HG02763 (cell line): ENCODE measurements at regions not wholly inside any gene's neighbourhood (a gene's known extent, or its start where the extent isn't known, plus 50 kb on each side); places are given as distances from the start of the nearest gene placed in this dataset.

Experiments used
- ATAC-seq: cut with Tn5 transposase; IDR thresholded peaks from one replicate; pipeline ENCODE4 v1.9.1; 2021; ENCODE audit warnings: mild to moderate bottlenecking, moderate library complexity; ENCODE audit not compliant: unreplicated experiment

- ATAC-seq = no peak
Measured at GRCh38 chr14:85423889-85424288, 106.1 kb upstream of the FLRT2 start.

GRCh38 chr14:85425507-85425906 lies 104.4 kb upstream of the FLRT2 start:
- ATAC-seq = no peak

GRCh38 chr14:85426068-85426935 lies 103.6 kb upstream of the FLRT2 start:
- no peak for ATAC-seq

GRCh38 chr14:85428926-85429325 lies 101.0 kb upstream of the FLRT2 start:
- no peak for ATAC-seq

GRCh38 chr14:85437148-85437547 lies 92.8 kb upstream of the FLRT2 start:
- ATAC-seq = no peak

- ATAC-seq = no peak
Measured at GRCh38 chr14:85438001-85438400, 91.9 kb upstream of the FLRT2 start.

GRCh38 chr14:85438481-85438942 lies 91.4 kb upstream of the FLRT2 start:
- ATAC-seq = no peak

GRCh38 chr14:85439696-85440328 lies 90.1 kb upstream of the FLRT2 start:
- ATAC-seq = no peak

- ATAC-seq = no peak
Measured at GRCh38 chr14:85441909-85442643, 87.9 kb upstream of the FLRT2 start.

GRCh38 chr14:85442996-85443395 lies 86.9 kb upstream of the FLRT2 start:
- ATAC-seq = no peak

GRCh38 chr14:85444635-85445034 lies 85.3 kb upstream of the FLRT2 start:
- ATAC-seq = no peak

GRCh38 chr14:85445151-85445795 lies 84.7 kb upstream of the FLRT2 start:
- ATAC-seq = no peak

- no peak for ATAC-seq
Measured at GRCh38 chr14:85447883-85448282, 82.1 kb upstream of the FLRT2 start.

GRCh38 chr14:85451421-85451820 lies 78.5 kb upstream of the FLRT2 start:
- no peak for ATAC-seq

- ATAC-seq = no peak
Measured at GRCh38 chr14:85453401-85454225, 76.3 kb upstream of the FLRT2 start.

GRCh38 chr14:85454226-85454813 lies 75.6 kb upstream of the FLRT2 start:
- ATAC-seq = no peak

GRCh38 chr14:85459361-85460000 lies 70.5 kb upstream of the FLRT2 start:
- ATAC-seq = no peak

- ATAC-seq = no peak
Measured at GRCh38 chr14:85461432-85462133, 68.4 kb upstream of the FLRT2 start.

GRCh38 chr14:85463512-85463911 lies 66.4 kb upstream of the FLRT2 start:
- no peak for ATAC-seq
